ENCODE measurements at regions not wholly inside any gene's neighbourhood (a gene's known extent, or its start where the extent isn't known, plus 50 kb on each side); places are given as distances from the start of the nearest gene placed in this dataset.

DNA sequence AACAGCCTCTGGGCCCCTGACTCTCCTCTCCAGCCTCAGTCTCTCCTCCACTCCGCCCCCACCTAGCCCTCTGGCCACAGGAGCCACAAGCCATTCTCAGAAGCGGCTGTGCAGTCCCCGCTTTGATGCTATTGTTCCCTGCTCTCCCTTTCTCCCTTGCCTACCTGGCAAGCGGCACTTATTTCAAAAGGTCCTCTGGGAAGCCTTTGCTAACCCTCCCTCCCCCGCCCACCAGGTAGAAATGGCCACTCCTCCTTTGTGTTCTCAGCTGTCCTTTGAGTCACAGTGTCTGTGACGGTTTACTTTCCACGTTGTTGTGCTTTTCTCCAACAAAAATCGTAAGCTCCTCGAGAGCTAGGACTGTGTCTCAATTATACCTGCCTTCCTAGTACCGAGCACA lies 338.4 kb upstream of the PROX1 start:
- Mint-ChIP-seq H3K27ac (ENCODE audit: unreplicated experiment) (no peak overlapping the region), H3K4me3 (ENCODE audit: unreplicated experiment) (no peak overlapping the region), H3K4me1 (ENCODE audit: low read depth, unreplicated experiment) (no peaks in the 10 kb centered on the region), H3K36me3 (ENCODE audit: low read depth, unreplicated experiment) (no peaks in the 10 kb centered on the region), H3K9me3 (ENCODE audit: unreplicated experiment) (no peaks in the 10 kb centered on the region), H3K27me3 (ENCODE audit: low read depth, unreplicated experiment) (peaks cover 29% of the 10 kb centered on the region)
- Histone ChIP-seq H3K27me3 (ENCODE audit: insufficient read depth, low read length) (no peaks in the 10 kb centered on the region), H3K9ac (ENCODE audit: low read length) (no peak overlapping the region), H3K4me3 (ENCODE audit: insufficient read depth, low read depth, low read length) (no peak overlapping the region), H3K36me3 (ENCODE audit: insufficient read depth, low read length) (no peaks in the 10 kb centered on the region), H3K9me3 (ENCODE audit: insufficient read depth, low read depth, low read length) (no peaks in the 10 kb centered on the region), H4K20me1 (ENCODE audit: insufficient read depth, low read length) (no peaks in the 10 kb centered on the region), H3K27ac (ENCODE audit: low read depth, low read length) (no peak overlapping the region), H3K4me2 (ENCODE audit: low read length) (no peak overlapping the region), H3K4me1 (ENCODE audit: insufficient read depth, low read length) (no peaks in the 10 kb centered on the region), H2AFZ (ENCODE audit: low read depth, low read length) (no peak overlapping the region), H3K79me2 (ENCODE audit: insufficient read depth, low read length) (no peaks in the 10 kb centered on the region)
- no peak for DNase-seq (ENCODE audit: low read depth)
- TF ChIP-seq EZH2 (IDR thresholded peaks at IDR 0.05; ENCODE audit: insufficient read depth, low read length) (no peak), CTCF (IDR thresholded peaks at IDR 0.05; ENCODE audit: insufficient read depth, low read depth, low read length) (no peak)
- no peak for FAIRE-seq

DNA sequence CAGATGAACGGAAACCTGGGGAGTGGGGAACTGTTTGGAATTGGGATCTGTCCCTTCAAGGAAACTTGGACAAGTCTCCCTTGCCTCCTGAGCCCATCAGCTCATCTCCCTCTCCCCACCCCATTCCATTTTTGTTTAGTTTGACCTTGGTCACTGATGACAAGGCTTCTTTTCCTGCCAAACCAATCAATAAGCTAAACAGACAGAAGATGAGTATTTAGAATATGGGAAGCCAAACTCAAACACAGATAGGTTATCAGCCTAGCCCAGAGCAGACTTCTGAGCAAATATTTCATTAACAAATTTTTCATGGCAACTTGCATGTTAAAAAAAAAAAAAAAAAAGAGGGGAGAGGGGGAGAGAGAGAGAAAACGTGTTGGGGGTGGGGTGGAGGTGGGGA lies 337.2 kb upstream of the PROX1 start:
- H3K27me3 ChIP-seq (ENCODE audit: insufficient read depth, low read length): no peaks in the 10 kb centered on the region
- H3K9me3 ChIP-seq (ENCODE audit: insufficient read depth, low read depth, low read length): no peaks in the 10 kb centered on the region
- DNase-seq (ENCODE audit: low read depth) (no peak), FAIRE-seq (no peak)
- Mint-ChIP-seq H3K4me3 (ENCODE audit: unreplicated experiment) (no peak overlapping the region), H3K4me1 (ENCODE audit: low read depth, unreplicated experiment) (no peaks in the 10 kb centered on the region), H3K9me3 (ENCODE audit: unreplicated experiment) (no peaks in the 10 kb centered on the region), H3K27me3 (ENCODE audit: low read depth, unreplicated experiment) (peaks cover 26% of the 10 kb centered on the region), H3K36me3 (ENCODE audit: low read depth, unreplicated experiment) (no peaks in the 10 kb centered on the region), H3K27ac (ENCODE audit: unreplicated experiment) (no peak overlapping the region)
- H3K4me2 ChIP-seq (ENCODE audit: low read length): no peak overlapping the region
- H3K27ac ChIP-seq (ENCODE audit: low read depth, low read length): no peak overlapping the region
- H3K4me1 ChIP-seq (ENCODE audit: insufficient read depth, low read length): no peaks in the 10 kb centered on the region
- H3K79me2 ChIP-seq (ENCODE audit: insufficient read depth, low read length): no peaks in the 10 kb centered on the region
- TF ChIP-seq EZH2 (IDR thresholded peaks at IDR 0.05; ENCODE audit: insufficient read depth, low read length) (no peak), CTCF (IDR thresholded peaks at IDR 0.05; ENCODE audit: insufficient read depth, low read depth, low read length) (no peak)
- H3K36me3 ChIP-seq (ENCODE audit: insufficient read depth, low read length): no peaks in the 10 kb centered on the region
- no peak overlapping the region for H2AFZ ChIP-seq (ENCODE audit: low read depth, low read length)
- no peak overlapping the region for H3K9ac ChIP-seq (ENCODE audit: low read length)
- no peak overlapping the region for H3K4me3 ChIP-seq (ENCODE audit: insufficient read depth, low read depth, low read length)
- no peaks in the 10 kb centered on the region for H4K20me1 ChIP-seq (ENCODE audit: insufficient read depth, low read length)

GRCh38 chr1:213651077-213651476 lies 336.7 kb upstream of the PROX1 start:
- FAIRE-seq (no peak), DNase-seq (ENCODE audit: low read depth) (no peak)
- Histone ChIP-seq H3K27me3 (ENCODE audit: insufficient read depth, low read length) (no peaks in the 10 kb centered on the region), H4K20me1 (ENCODE audit: insufficient read depth, low read length) (no peaks in the 10 kb centered on the region), H3K27ac (ENCODE audit: low read depth, low read length) (no peak overlapping the region), H3K4me2 (ENCODE audit: low read length) (no peak overlapping the region), H3K4me3 (ENCODE audit: insufficient read depth, low read depth, low read length) (no peak overlapping the region), H3K9me3 (ENCODE audit: insufficient read depth, low read depth, low read length) (no peaks in the 10 kb centered on the region), H3K79me2 (ENCODE audit: insufficient read depth, low read length) (no peaks in the 10 kb centered on the region), H3K4me1 (ENCODE audit: insufficient read depth, low read length) (no peaks in the 10 kb centered on the region), H2AFZ (ENCODE audit: low read depth, low read length) (no peak overlapping the region), H3K36me3 (ENCODE audit: insufficient read depth, low read length) (no peaks in the 10 kb centered on the region), H3K9ac (ENCODE audit: low read length) (no peak overlapping the region)
- Mint-ChIP-seq H3K27ac (ENCODE audit: unreplicated experiment) (no peak overlapping the region), H3K4me1 (ENCODE audit: low read depth, unreplicated experiment) (no peaks in the 10 kb centered on the region), H3K27me3 (ENCODE audit: low read depth, unreplicated experiment) (peaks cover 26% of the 10 kb centered on the region), H3K36me3 (ENCODE audit: low read depth, unreplicated experiment) (no peaks in the 10 kb centered on the region), H3K4me3 (ENCODE audit: unreplicated experiment) (no peak overlapping the region), H3K9me3 (ENCODE audit: unreplicated experiment) (no peaks in the 10 kb centered on the region)
- no peak for TF ChIP-seq EZH2 (IDR thresholded peaks at IDR 0.05; ENCODE audit: insufficient read depth, low read length)
- no peak for TF ChIP-seq CTCF (IDR thresholded peaks at IDR 0.05; ENCODE audit: insufficient read depth, low read depth, low read length)
